ENCODE measurements at regions not wholly inside any gene's neighbourhood (a gene's known extent, or its start where the extent isn't known, plus 50 kb on each side); places are given as distances from the start of the nearest gene placed in this dataset.
"Not testable (repeated sequence)": the region's sequence is repeated elsewhere in the genome, so short reads cannot be mapped to it uniquely, and the experiment has no call there.

GRCh38 chr13:87128036-87128435 is 543.1 kb upstream of the SLITRK5 start:
- DNase-seq: no peak
- Mint-ChIP-seq H3K27me3 (no peaks in the 10 kb centered on the region), H3K36me3 (no peaks in the 10 kb centered on the region), H3K9me3 (peaks cover 14% of the 10 kb centered on the region), H3K27ac (no peak overlapping the region), H3K4me1 (ENCODE audit: low read depth) (no peaks in the 10 kb centered on the region), H3K4me3 (no peak overlapping the region)
- ChIA-PET POLR2A (no interaction called here), CTCF (no interaction called here)
- intact Hi-C loops (cut with micrococcal nuclease): no loop called here

- CTCF ChIA-PET: no interaction called here
- no peak overlapping the region for H3K4me3 Mint-ChIP-seq
- H3K27me3 Mint-ChIP-seq: no peaks in the 10 kb centered on the region
- POLR2A ChIA-PET: no interaction called here
- H3K36me3 Mint-ChIP-seq: no peaks in the 10 kb centered on the region
- no peak for DNase-seq
- intact Hi-C loops (cut with micrococcal nuclease): no loop called here
- no peaks in the 10 kb centered on the region for H3K4me1 Mint-ChIP-seq (ENCODE audit: low read depth)
- H3K27ac Mint-ChIP-seq: no peak overlapping the region
- H3K9me3 Mint-ChIP-seq: peaks cover 14% of the 10 kb centered on the region
These were observed 542.7 kb upstream of the SLITRK5 start for GRCh38 chr13:87128491-87128890.

GRCh38 chr13:87129602-87130300 is 541.4 kb upstream of the SLITRK5 start:
- Mint-ChIP-seq H3K27me3 (no peaks in the 10 kb centered on the region), H3K9me3 (peaks cover 14% of the 10 kb centered on the region), H3K36me3 (no peaks in the 10 kb centered on the region), H3K4me1 (ENCODE audit: low read depth) (no peaks in the 10 kb centered on the region), H3K27ac (no peak overlapping the region), H3K4me3 (no peak overlapping the region)
- no peak for DNase-seq
- ChIA-PET POLR2A (no interaction called here), CTCF (no interaction called here)
- intact Hi-C loops (cut with micrococcal nuclease): no loop called here

- H3K9me3 Mint-ChIP-seq: peaks cover 14% of the 10 kb centered on the region
- ChIA-PET CTCF (no interaction called here), POLR2A (no interaction called here)
- H3K4me3 Mint-ChIP-seq: no peak overlapping the region
- no peaks in the 10 kb centered on the region for H3K27me3 Mint-ChIP-seq
- intact Hi-C loops (cut with micrococcal nuclease): no loop called here
- H3K4me1 Mint-ChIP-seq (ENCODE audit: low read depth): no peaks in the 10 kb centered on the region
- no peaks in the 10 kb centered on the region for H3K36me3 Mint-ChIP-seq
- no peak for DNase-seq
- H3K27ac Mint-ChIP-seq: no peak overlapping the region
These were observed 540.7 kb upstream of the SLITRK5 start for GRCh38 chr13:87130423-87130822.

- ChIA-PET POLR2A (no interaction called here), CTCF (no interaction called here)
- Mint-ChIP-seq H3K27ac (no peak overlapping the region), H3K4me3 (no peak overlapping the region), H3K36me3 (no peaks in the 10 kb centered on the region), H3K27me3 (no peaks in the 10 kb centered on the region), H3K4me1 (ENCODE audit: low read depth) (no peaks in the 10 kb centered on the region), H3K9me3 (peaks cover 11% of the 10 kb centered on the region)
- no peak for DNase-seq
- intact Hi-C loops (cut with micrococcal nuclease): no loop called here
These were observed 539.6 kb upstream of the SLITRK5 start for GRCh38 chr13:87131611-87132010.

GRCh38 chr13:87138866-87139265 is 532.3 kb upstream of the SLITRK5 start:
- intact Hi-C loops (cut with micrococcal nuclease): no loop called here
- no peaks in the 10 kb centered on the region for H3K4me1 Mint-ChIP-seq (ENCODE audit: low read depth)
- POLR2A ChIA-PET: no interaction called here

GRCh38 chr13:87147076-87147475 is 524.1 kb upstream of the SLITRK5 start:
- Mint-ChIP-seq H3K27ac (no peak overlapping the region), H3K27me3 (no peaks in the 10 kb centered on the region), H3K36me3 (no peaks in the 10 kb centered on the region), H3K9me3 (peaks cover 6% of the 10 kb centered on the region), H3K4me3 (no peak overlapping the region), H3K4me1 (ENCODE audit: low read depth) (no peaks in the 10 kb centered on the region)
- POLR2A ChIA-PET: no interaction called here
- intact Hi-C loops (cut with micrococcal nuclease): no loop called here
- no peak for DNase-seq
- CTCF ChIA-PET: no interaction called here

More at GRCh38 chr13:87138866-87139265, 532.3 kb upstream of the SLITRK5 start:
- CTCF ChIA-PET: no interaction called here
- no peaks in the 10 kb centered on the region for H3K27me3 Mint-ChIP-seq
- H3K27ac Mint-ChIP-seq: no peak overlapping the region
- H3K9me3 Mint-ChIP-seq: peaks cover 11% of the 10 kb centered on the region
- H3K36me3 Mint-ChIP-seq: no peaks in the 10 kb centered on the region
- no peak for DNase-seq
- no peak overlapping the region for H3K4me3 Mint-ChIP-seq

- Mint-ChIP-seq H3K27me3 (no peaks in the 10 kb centered on the region), H3K36me3 (no peaks in the 10 kb centered on the region), H3K9me3 (no peaks in the 10 kb centered on the region), H3K4me1 (ENCODE audit: low read depth) (no peaks in the 10 kb centered on the region), H3K4me3 (no peak overlapping the region), H3K27ac (no peak overlapping the region)
- ChIA-PET CTCF (no interaction called here), POLR2A (no interaction called here)
- no peak for DNase-seq
- intact Hi-C loops (cut with micrococcal nuclease): no loop called here
These were observed 517.8 kb upstream of the SLITRK5 start for GRCh38 chr13:87153371-87153770.

GRCh38 chr13:87166348-87166747 is 504.8 kb upstream of the SLITRK5 start:
- CTCF ChIA-PET: no interaction called here
- intact Hi-C loops (cut with micrococcal nuclease): no loop called here
- no peaks in the 10 kb centered on the region for H3K4me1 Mint-ChIP-seq (ENCODE audit: low read depth)
- H3K27ac Mint-ChIP-seq: no peak overlapping the region
- H3K4me3 Mint-ChIP-seq: no peak overlapping the region
- no peaks in the 10 kb centered on the region for H3K36me3 Mint-ChIP-seq
- H3K27me3 Mint-ChIP-seq: no peaks in the 10 kb centered on the region
- H3K9me3 Mint-ChIP-seq: peaks cover 24% of the 10 kb centered on the region
- no peak for DNase-seq
- POLR2A ChIA-PET: no interaction called here

GRCh38 chr13:87168390-87168789 is 502.8 kb upstream of the SLITRK5 start:
- H3K4me3 Mint-ChIP-seq: no peak overlapping the region
- CTCF ChIA-PET: no interaction called here

GRCh38 chr13:87169337-87169736 is 501.8 kb upstream of the SLITRK5 start:
- DNase-seq: no peak
- Mint-ChIP-seq H3K36me3 (no peaks in the 10 kb centered on the region), H3K9me3 (peaks cover 18% of the 10 kb centered on the region), H3K27ac (no peak overlapping the region), H3K4me1 (ENCODE audit: low read depth) (no peaks in the 10 kb centered on the region), H3K4me3 (no peak overlapping the region), H3K27me3 (no peaks in the 10 kb centered on the region)
- ChIA-PET POLR2A (no interaction called here), CTCF (no interaction called here)
- intact Hi-C loops (cut with micrococcal nuclease): no loop called here

More at GRCh38 chr13:87168390-87168789, 502.8 kb upstream of the SLITRK5 start:
- H3K36me3 Mint-ChIP-seq: no peaks in the 10 kb centered on the region
- intact Hi-C loops (cut with micrococcal nuclease): no loop called here
- H3K27me3 Mint-ChIP-seq: no peaks in the 10 kb centered on the region
- no peak overlapping the region for H3K27ac Mint-ChIP-seq
- no peak for DNase-seq
- POLR2A ChIA-PET: no interaction called here
- no peaks in the 10 kb centered on the region for H3K4me1 Mint-ChIP-seq (ENCODE audit: low read depth)
- H3K9me3 Mint-ChIP-seq: peaks cover 18% of the 10 kb centered on the region

- ChIA-PET CTCF (interaction anchor here (0.6 kb wide), 1 partner anchor 168 kb away, joined by 3 read pairs; no protein-coding TSS in a partner anchor), POLR2A (no interaction called here)
- intact Hi-C loops (cut with micrococcal nuclease): no loop called here
- Mint-ChIP-seq H3K27me3 (no peaks in the 10 kb centered on the region), H3K27ac (no peak overlapping the region), H3K9me3 (peaks cover 11% of the 10 kb centered on the region), H3K4me1 (ENCODE audit: low read depth) (no peaks in the 10 kb centered on the region), H3K36me3 (no peaks in the 10 kb centered on the region), H3K4me3 (no peak overlapping the region)
- no peak for DNase-seq
These were observed 498.9 kb upstream of the SLITRK5 start for GRCh38 chr13:87172166-87172835.

GRCh38 chr13:87185138-87185537 is 486.0 kb upstream of the SLITRK5 start:
- POLR2A ChIA-PET; intact Hi-C loops (cut with micrococcal nuclease); H3K27me3 Mint-ChIP-seq; H3K4me3 Mint-ChIP-seq; CTCF ChIA-PET; H3K27ac Mint-ChIP-seq; DNase-seq; H3K4me1 Mint-ChIP-seq (ENCODE audit: low read depth); H3K9me3 Mint-ChIP-seq; H3K36me3 Mint-ChIP-seq: not testable (repeated sequence)

Measured in activated CD4-positive, alpha-beta memory T cell treated with anti-CD3 and anti-CD28 coated beads for 36 hours (primary cell).